ENCODE measurements at regions not wholly inside any gene's neighbourhood (a gene's known extent, or its start where the extent isn't known, plus 50 kb on each side); places are given as distances from the start of the nearest gene placed in this dataset.

DNA sequence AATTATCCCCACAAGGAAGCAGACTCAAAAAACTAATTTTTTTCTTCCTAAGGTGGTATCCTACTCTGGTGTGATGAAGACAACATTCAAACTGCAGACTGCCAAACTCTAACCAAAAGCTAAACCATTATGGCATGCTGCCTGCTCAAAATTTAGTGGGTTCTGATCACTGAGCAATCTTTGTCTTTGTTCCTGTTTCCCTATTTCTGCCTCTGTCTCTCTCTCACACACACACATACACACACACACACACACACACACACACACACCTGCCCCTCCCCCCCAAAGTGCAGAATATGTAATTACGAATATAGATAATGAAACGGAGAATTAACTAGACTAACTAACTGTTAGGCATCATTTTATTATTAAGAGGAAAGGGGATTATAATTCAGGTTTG, 1278.6 kb downstream of the PCDH7 start:
- Histone ChIP-seq H3K4me1 (replicated peaks) (no peaks in the 10 kb centered on the region), H3K27me3 (replicated peaks; ENCODE audit: insufficient read depth) (no peaks in the 10 kb centered on the region), H3K27ac (no peak overlapping the region), H3K4me3 (no peak overlapping the region), H3K9me3 (no peaks in the 10 kb centered on the region), H3K36me3 (no peaks in the 10 kb centered on the region)
- DNase-seq (ENCODE audit: low spot score) = no peak
- TF ChIP-seq POLR2A (IDR thresholded peaks at IDR 0.05) (no peak), POLR2AphosphoS5 (IDR thresholded peaks at IDR 0.05) (no peak)
- TF ChIP-seq, protein P1, sequence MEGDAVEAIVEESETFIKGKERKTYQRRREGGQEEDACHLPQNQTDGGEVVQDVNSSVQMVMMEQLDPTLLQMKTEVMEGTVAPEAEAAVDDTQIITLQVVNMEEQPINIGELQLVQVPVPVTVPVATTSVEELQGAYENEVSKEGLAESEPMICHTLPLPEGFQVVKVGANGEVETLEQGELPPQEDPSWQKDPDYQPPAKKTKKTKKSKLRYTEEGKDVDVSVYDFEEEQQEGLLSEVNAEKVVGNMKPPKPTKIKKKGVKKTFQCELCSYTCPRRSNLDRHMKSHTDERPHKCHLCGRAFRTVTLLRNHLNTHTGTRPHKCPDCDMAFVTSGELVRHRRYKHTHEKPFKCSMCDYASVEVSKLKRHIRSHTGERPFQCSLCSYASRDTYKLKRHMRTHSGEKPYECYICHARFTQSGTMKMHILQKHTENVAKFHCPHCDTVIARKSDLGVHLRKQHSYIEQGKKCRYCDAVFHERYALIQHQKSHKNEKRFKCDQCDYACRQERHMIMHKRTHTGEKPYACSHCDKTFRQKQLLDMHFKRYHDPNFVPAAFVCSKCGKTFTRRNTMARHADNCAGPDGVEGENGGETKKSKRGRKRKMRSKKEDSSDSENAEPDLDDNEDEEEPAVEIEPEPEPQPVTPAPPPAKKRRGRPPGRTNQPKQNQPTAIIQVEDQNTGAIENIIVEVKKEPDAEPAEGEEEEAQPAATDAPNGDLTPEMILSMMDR (IDR thresholded peaks at IDR 0.05) = no peak
- intact Hi-C loops (cut with DNase I) = no loop called here
- WGBS = 73% methylated on average over 2 of the region's 2 CpGs

DNA sequence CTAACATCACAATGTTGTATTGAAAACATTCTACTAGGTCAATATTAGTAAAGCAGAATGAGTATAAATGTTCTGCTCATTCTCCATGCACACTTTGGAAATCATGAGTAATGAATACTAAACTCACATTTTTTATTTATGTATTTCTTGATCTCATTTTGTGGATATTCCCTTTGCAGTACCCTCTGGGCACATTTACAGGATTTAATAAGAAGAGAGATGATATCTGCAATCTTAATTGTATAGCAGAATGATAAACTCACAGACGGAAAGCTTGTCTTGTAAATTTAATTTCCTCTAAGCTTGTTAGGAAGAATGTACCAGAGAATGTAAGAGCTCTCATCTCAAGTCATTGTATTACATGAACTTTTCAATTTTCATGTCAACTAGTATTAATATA, 1279.7 kb downstream of the PCDH7 start:
- Histone ChIP-seq H3K36me3 (no peaks in the 10 kb centered on the region), H3K4me3 (no peak overlapping the region), H3K4me1 (replicated peaks) (no peaks in the 10 kb centered on the region), H3K9me3 (no peaks in the 10 kb centered on the region), H3K27ac (no peak overlapping the region), H3K27me3 (replicated peaks; ENCODE audit: insufficient read depth) (no peaks in the 10 kb centered on the region)
- intact Hi-C loops (cut with DNase I) = no loop called here
- WGBS = 23% methylated on average over 1 of the region's 1 CpG
- DNase-seq (ENCODE audit: low spot score) = no peak
- TF ChIP-seq, protein P1 (IDR thresholded peaks at IDR 0.05) = no peak
- no peak for TF ChIP-seq POLR2A (IDR thresholded peaks at IDR 0.05)
- TF ChIP-seq POLR2AphosphoS5 (IDR thresholded peaks at IDR 0.05) = no peak

DNA sequence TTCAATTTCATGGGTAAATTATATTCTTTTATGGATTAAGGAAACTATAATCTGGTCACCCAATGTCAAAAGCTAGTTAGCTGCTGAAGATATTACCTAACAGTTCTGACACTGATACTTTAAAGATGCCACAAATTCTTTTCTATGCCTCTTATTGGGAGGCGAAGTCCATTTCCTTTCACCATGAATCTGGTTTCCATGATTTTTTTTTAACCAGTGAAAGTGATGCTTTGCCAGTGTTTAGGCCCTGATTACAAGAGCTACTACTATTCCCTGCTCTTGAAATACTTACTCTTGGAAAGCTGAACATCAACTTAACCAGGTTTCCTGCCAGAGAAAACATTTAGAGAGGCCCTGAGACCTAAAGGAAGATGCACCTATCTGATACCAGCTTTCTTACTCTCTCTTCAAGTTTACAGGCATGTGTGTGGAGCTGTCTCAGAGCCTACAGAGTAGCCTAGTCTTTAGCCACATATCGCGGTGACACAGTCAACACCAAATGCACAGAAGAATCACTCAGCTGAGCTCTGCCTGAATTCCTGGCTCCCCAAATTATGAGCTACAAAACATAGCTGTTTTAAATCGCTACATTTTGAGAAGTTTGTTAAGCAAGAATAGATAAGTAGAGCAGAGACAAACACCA, 1280.8 kb downstream of the PCDH7 start:
- Histone ChIP-seq H3K27me3 (replicated peaks; ENCODE audit: insufficient read depth) (no peaks in the 10 kb centered on the region), H3K4me3 (no peak overlapping the region), H3K4me1 (replicated peaks) (no peaks in the 10 kb centered on the region), H3K9me3 (no peaks in the 10 kb centered on the region), H3K36me3 (no peaks in the 10 kb centered on the region), H3K27ac (no peak overlapping the region)
- TF ChIP-seq POLR2A (IDR thresholded peaks at IDR 0.05) = no peak
- no peak for TF ChIP-seq POLR2AphosphoS5 (IDR thresholded peaks at IDR 0.05)
- TF ChIP-seq, protein P1 (IDR thresholded peaks at IDR 0.05) = no peak
- DNase-seq (ENCODE audit: low spot score) = no peak
- 96% methylated on average over 4 of the region's 4 CpGs for WGBS
- intact Hi-C loops (cut with DNase I) = no loop called here

DNA sequence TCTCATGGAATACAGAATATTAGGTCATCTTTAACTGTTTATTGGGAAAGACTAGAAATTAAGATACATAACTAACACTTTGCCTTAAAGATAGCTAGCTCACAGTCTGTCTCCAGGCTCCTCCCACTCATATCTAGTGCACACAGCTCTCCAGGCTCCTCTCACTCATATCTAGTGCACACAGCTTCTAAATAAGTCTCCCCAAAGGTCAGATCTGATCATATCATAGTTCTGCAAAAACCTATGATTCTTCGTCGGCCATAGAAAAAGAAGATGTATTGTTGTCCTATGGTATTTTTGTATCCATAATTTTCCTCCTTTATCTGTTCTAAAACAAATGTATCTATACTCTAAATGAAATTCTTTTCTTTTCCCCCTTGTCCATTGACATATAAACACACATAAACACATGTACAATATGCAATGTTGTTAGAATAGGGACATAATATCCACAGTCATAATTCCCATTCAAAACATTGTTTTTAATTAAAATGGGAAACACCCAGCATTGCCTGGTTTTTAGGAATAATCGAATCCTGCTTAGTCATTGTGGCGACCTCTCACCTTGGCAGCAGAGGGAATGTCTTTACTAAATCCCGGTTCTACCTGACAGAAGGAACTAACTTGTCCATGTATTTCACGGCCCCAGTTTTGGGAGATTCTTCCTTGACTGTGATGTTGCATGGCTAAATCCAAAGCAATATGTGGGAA, 1282.0 kb downstream of the PCDH7 start:
- no peak for DNase-seq (ENCODE audit: low spot score)
- TF ChIP-seq POLR2A (IDR thresholded peaks at IDR 0.05) = no peak
- intact Hi-C loops (cut with DNase I) = no loop called here

DNA sequence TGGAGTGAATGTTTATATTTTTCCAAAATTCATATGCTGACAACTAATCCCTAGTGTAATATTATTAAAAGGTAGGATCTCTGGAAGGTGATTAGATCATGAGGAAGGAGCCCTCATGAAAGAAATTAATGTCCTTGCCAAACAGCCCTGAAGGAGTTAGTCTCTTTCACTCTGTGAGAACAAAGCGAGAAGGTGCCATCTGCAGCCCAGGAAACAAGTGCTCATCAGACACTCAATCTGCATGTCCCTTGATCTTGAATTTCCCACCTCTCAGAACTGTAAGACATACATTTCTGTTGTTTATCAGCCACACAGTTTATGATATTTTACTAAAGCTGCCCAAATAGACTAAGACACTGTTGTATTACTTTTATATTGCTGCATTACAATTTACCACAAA, 1283.4 kb downstream of the PCDH7 start:
- H3K27ac ChIP-seq = no peak overlapping the region
- 72% methylated on average over 1 of the region's 1 CpG for WGBS
- no peaks in the 10 kb centered on the region for H3K36me3 ChIP-seq
- no peak for DNase-seq (ENCODE audit: low spot score)
- H3K4me1 ChIP-seq (replicated peaks) = no peaks in the 10 kb centered on the region
- intact Hi-C loops (cut with DNase I) = no loop called here
- no peaks in the 10 kb centered on the region for H3K9me3 ChIP-seq
- H3K27me3 ChIP-seq (replicated peaks; ENCODE audit: insufficient read depth) = no peaks in the 10 kb centered on the region
- TF ChIP-seq POLR2AphosphoS5 (IDR thresholded peaks at IDR 0.05) (no peak), POLR2A (IDR thresholded peaks at IDR 0.05) (no peak)
- TF ChIP-seq, protein P1 (IDR thresholded peaks at IDR 0.05) = no peak
- H3K4me3 ChIP-seq = no peak overlapping the region

More for the DNA sequence above, 1282.0 kb downstream of the PCDH7 start:
- no peaks in the 10 kb centered on the region for H3K36me3 ChIP-seq
- H3K27me3 ChIP-seq (replicated peaks; ENCODE audit: insufficient read depth) = no peaks in the 10 kb centered on the region
- H3K9me3 ChIP-seq = no peaks in the 10 kb centered on the region
- WGBS = 87% methylated on average over 6 of the region's 6 CpGs
- H3K4me1 ChIP-seq (replicated peaks) = no peaks in the 10 kb centered on the region
- no peak overlapping the region for H3K27ac ChIP-seq
- no peak overlapping the region for H3K4me3 ChIP-seq
